K562 (cell line): ENCODE measurements at regions not wholly inside any gene's neighbourhood (a gene's known extent, or its start where the extent isn't known, plus 50 kb on each side); places are given as distances from the start of the nearest gene placed in this dataset.

Experiments used
- ATAC-seq: fragments of 200-7000 bp; cut with Tn5 transposase; 3 replicates; pipeline ENCODE4 v1.9.1; 2020; ENCODE audit warnings: moderate library complexity
- BruUV-seq: library from RNA; stranded (reverse); fragments of 400-500 nt; replicated peaks from 2 replicates; lab custom pipeline; 2021; lab: Mats Ljungman, UMichigan
- CTCF ChIA-PET: fragments of 300-600 bp; formaldehyde crosslinking; extraction: SDS; loops from one replicate; lab custom pipeline; 2021; ENCODE audit warnings: low intra/inter-chr PET ratio; lab: Yijun Ruan, JAX
- POLR2A ChIA-PET: fragments of 300-600, 350-650 bp; sonication (Branson Sonifier 250); formaldehyde crosslinking; extraction: SDS; loops from one replicate; lab custom pipeline; 2021; ENCODE audit warnings: antibody characterized with exemption, inconsistent platforms; lab: Yijun Ruan, JAX
- DNase-seq, 4 experiments: peaks; one replicate each; pipeline versions ENCODE4 v3.0.0 to v3.0.0-alpha.2; 2011 to 2018; ENCODE audit warnings: low spot score in 3 of 4, mixed read lengths in 3 of 4; ENCODE audit errors: extremely low read depth in 1 of 4
- FAIRE-seq: peaks from 2 replicates; lab custom pipeline; 2011; peaks lifted over from hg19 to GRCh38; lab: Jason Lieb, UNC
- H2AFZ ChIP-seq: 2 replicates; pipeline ENCODE4 v1.6.0; 2011; ENCODE audit warnings: low read depth, low read length, control low read depth, inconsistent platforms
- H3K27ac ChIP-seq: fragments of 200-600 bp; 3 replicates; pipeline ENCODE4 v1.8.0; 2011; ENCODE audit warnings: low read depth, mild to moderate bottlenecking, control low read depth, inconsistent platforms, low read length, moderate library complexity, mixed read lengths; ENCODE audit errors: extremely low read depth
- H3K27me3 ChIP-seq, 2 experiments: fragments of 300-600 bp in 1 of 2; 2 replicates in 1 of 2; 3 replicates in 1 of 2; pipeline versions ENCODE4 v1.6.0 to v1.8.0; 2011; ENCODE audit warnings: inconsistent platforms in 2 of 2, low read length in 2 of 2, mild to moderate bottlenecking in 1 of 2, mixed read lengths in 1 of 2, moderate library complexity in 1 of 2; ENCODE audit not compliant: control insufficient read depth in 2 of 2, insufficient read depth in 2 of 2
- H3K36me3 ChIP-seq: fragments of 300-600 bp; 3 replicates; pipeline ENCODE4 v1.8.0; 2011; ENCODE audit warnings: mild to moderate bottlenecking, low read length, inconsistent platforms; ENCODE audit not compliant: control insufficient read depth, insufficient read depth
- H3K4me1 ChIP-seq, 2 experiments: fragments of 200-600 bp in 1 of 2; replicated peaks in 1 of 2; 2 replicates in 1 of 2; 3 replicates in 1 of 2; pipeline versions ENCODE4 v1.5.1 to v1.8.0; 2011; ENCODE audit warnings: inconsistent platforms in 2 of 2, low read length in 2 of 2, mild to moderate bottlenecking in 1 of 2, mixed read lengths in 1 of 2, moderate library complexity in 1 of 2; ENCODE audit not compliant: control insufficient read depth in 2 of 2, insufficient read depth in 2 of 2
- H3K4me2 ChIP-seq: 2 replicates; pipeline ENCODE4 v1.6.1; 2011; ENCODE audit warnings: low read length, control low read depth, inconsistent platforms, mixed read lengths; ENCODE audit not compliant: insufficient read depth
- H3K4me3 ChIP-seq: fragments of 200-600 bp; sonication (generic), shearing (Covaris generic); 2 replicates; pipeline ENCODE4 v1.5.1; 2016; ENCODE audit warnings: control low read depth, inconsistent platforms
- H3K79me2 ChIP-seq: fragments of 200-600 bp; 3 replicates; pipeline ENCODE4 v1.8.0; 2011; ENCODE audit warnings: low read length, inconsistent platforms; ENCODE audit not compliant: control insufficient read depth, insufficient read depth
- H3K9ac ChIP-seq, 2 experiments: 2 replicates each; pipeline versions ENCODE4 v1.6.0 to v1.6.1; 2011; ENCODE audit warnings: low read depth in 2 of 2, low read length in 2 of 2, control low read depth in 1 of 2, inconsistent platforms in 1 of 2, mild to moderate bottlenecking in 1 of 2, mixed read lengths in 1 of 2; ENCODE audit not compliant: insufficient read depth in 1 of 2
- H3K9me1 ChIP-seq: one replicate; pipeline ENCODE4 v1.6.0; 2011; ENCODE audit warnings: inconsistent platforms, mild to moderate bottlenecking, low read length, moderate library complexity; ENCODE audit not compliant: control insufficient read depth, insufficient read depth
- H3K9me3 ChIP-seq: replicated peaks from 2 replicates; pipeline ENCODE4 v1.5.1; 2011; ENCODE audit warnings: low read depth, low read length, inconsistent platforms; ENCODE audit not compliant: control insufficient read depth, insufficient read depth
- H4K20me1 ChIP-seq: replicated peaks from 2 replicates; pipeline ENCODE4 v1.6.1; 2011; ENCODE audit warnings: low read length, inconsistent platforms, mixed read lengths; ENCODE audit not compliant: control insufficient read depth, insufficient read depth
- HNRNPL ChIP-seq: fragments of 200-400 bp; formaldehyde crosslinking; IDR thresholded peaks from 2 replicates; pipeline ENCODE4 v1.6.1; 2017; ENCODE audit warnings: low read depth, mild to moderate bottlenecking, low read length
- MAFF ChIP-seq: IDR thresholded peaks from 2 replicates; pipeline ENCODE4 v1.6.1; 2012; ENCODE audit warnings: low read length, improper control_type of control experiment
- REST ChIP-seq, 2 experiments: fragments of 450-650 bp; formaldehyde crosslinking in 1 of 2; IDR thresholded peaks; 2 replicates each; pipeline versions ENCODE4 v1.4.0 to v1.6.1; 2014 to 2020; ENCODE audit warnings: mild to moderate bottlenecking in 2 of 2, borderline replicate concordance in 1 of 2, low read depth in 1 of 2
- SRSF7 ChIP-seq: fragments of 200-400 bp; formaldehyde crosslinking; optimal IDR thresholded peaks from 2 replicates; pipeline ENCODE3; 2017; ENCODE audit warnings: mild to moderate bottlenecking, low read depth, low read length
- TCF7L2 ChIP-seq: fragments of 150-350 bp; IDR thresholded peaks from 2 replicates; pipeline ENCODE4 v1.6.1; 2016; ENCODE audit warnings: low read depth, mild to moderate bottlenecking, low read length, moderate library complexity
- WHSC1 ChIP-seq: IDR thresholded peaks from one replicate; pipeline ENCODE4 v1.6.1; 2012; ENCODE audit warnings: low read length, control low read depth, inconsistent platforms
- ZNF175 ChIP-seq: fragments of 200-800 bp; sonication (Bioruptor generic); IDR thresholded peaks from 2 replicates; pipeline ENCODE4 v1.6.1; 2016; ENCODE audit warnings: low read depth, mild to moderate bottlenecking, missing genetic modification characterization, missing compliant biosample characterization
- WGBS: fragments of 100-300 bp; shearing (Covaris generic); methylation state at CpG from one replicate; pipeline ENCODE4 v1.1.6; 2016; ENCODE audit warnings: low coverage, mixed read lengths; ENCODE audit not compliant: insufficient coverage; ENCODE audit errors: missing lambda C conversion rate; 5-methylcytosine and 5-hydroxymethylcytosine counted together
- in situ Hi-C: fragments of 300-500 bp; cut with MboI; formaldehyde crosslinking; loops from 4 replicates; pipeline ENCODE4 v1.15.0; 2018; ENCODE audit warnings: inconsistent platforms, mixed read lengths
- intact Hi-C: fragments of 100-400 bp; cut with micrococcal nuclease; formaldehyde crosslinking; loops from 2 replicates; pipeline ENCODE4 v1.14.2; 2022
- TF ChIP-seq, protein P1 (sequence below), 2 experiments: fragments of 150-350 bp in 1 of 2; IDR thresholded peaks; 2 replicates each; pipeline ENCODE4 v1.6.1; 2012 to 2016; ENCODE audit warnings: low read depth in 2 of 2, low read length in 2 of 2, mild to moderate bottlenecking in 1 of 2, moderate library complexity in 1 of 2
- TF ChIP-seq, protein P2 (sequence below): fragments of 450-650 bp; formaldehyde crosslinking; IDR thresholded peaks from 2 replicates; pipeline ENCODE4 v1.4.0; 2022; ENCODE audit warnings: missing genetic modification characterization

- in situ Hi-C loops = loop anchor here (5.0 kb wide), 1 partner anchor 478 kb away; no protein-coding TSS in a partner anchor
- WGBS = 0% methylated on average over 5 of the region's 5 CpGs
- CTCF ChIA-PET = no interaction called here
- POLR2A ChIA-PET = no interaction called here
- Histone ChIP-seq H3K4me3 (no peak overlapping the region), H3K9me3 (no peaks in the 10 kb centered on the region), H3K9ac (no peak overlapping the region), H3K9me1 (no peaks in the 10 kb centered on the region), H3K27ac (no peak overlapping the region), H4K20me1 (no peaks in the 10 kb centered on the region), H3K4me2 (no peak overlapping the region), H3K79me2 (no peaks in the 10 kb centered on the region), H3K4me1 (no peaks in the 10 kb centered on the region), H2AFZ (no peak overlapping the region), H3K27me3 (no peaks in the 10 kb centered on the region; a peak in 2 of 5 replicates), H3K36me3 (no peaks in the 10 kb centered on the region)
- DNase-seq (no peak), FAIRE-seq (no peak), ATAC-seq (no peak)
- intact Hi-C loops = no loop called here
- BruUV-seq = no TSS peak
- TF ChIP-seq TCF7L2 = no peak
- TF ChIP-seq SRSF7 = no peak
- no peak for TF ChIP-seq MAFF
- TF ChIP-seq, protein P1, sequence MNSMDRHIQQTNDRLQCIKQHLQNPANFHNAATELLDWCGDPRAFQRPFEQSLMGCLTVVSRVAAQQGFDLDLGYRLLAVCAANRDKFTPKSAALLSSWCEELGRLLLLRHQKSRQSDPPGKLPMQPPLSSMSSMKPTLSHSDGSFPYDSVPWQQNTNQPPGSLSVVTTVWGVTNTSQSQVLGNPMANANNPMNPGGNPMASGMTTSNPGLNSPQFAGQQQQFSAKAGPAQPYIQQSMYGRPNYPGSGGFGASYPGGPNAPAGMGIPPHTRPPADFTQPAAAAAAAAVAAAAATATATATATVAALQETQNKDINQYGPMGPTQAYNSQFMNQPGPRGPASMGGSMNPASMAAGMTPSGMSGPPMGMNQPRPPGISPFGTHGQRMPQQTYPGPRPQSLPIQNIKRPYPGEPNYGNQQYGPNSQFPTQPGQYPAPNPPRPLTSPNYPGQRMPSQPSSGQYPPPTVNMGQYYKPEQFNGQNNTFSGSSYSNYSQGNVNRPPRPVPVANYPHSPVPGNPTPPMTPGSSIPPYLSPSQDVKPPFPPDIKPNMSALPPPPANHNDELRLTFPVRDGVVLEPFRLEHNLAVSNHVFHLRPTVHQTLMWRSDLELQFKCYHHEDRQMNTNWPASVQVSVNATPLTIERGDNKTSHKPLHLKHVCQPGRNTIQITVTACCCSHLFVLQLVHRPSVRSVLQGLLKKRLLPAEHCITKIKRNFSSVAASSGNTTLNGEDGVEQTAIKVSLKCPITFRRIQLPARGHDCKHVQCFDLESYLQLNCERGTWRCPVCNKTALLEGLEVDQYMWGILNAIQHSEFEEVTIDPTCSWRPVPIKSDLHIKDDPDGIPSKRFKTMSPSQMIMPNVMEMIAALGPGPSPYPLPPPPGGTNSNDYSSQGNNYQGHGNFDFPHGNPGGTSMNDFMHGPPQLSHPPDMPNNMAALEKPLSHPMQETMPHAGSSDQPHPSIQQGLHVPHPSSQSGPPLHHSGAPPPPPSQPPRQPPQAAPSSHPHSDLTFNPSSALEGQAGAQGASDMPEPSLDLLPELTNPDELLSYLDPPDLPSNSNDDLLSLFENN (IDR thresholded peaks at IDR 0.05; ENCODE audit: low read depth in 2 of 2, low read length in 2 of 2) = no peak
- TF ChIP-seq HNRNPL = no peak
- TF ChIP-seq WHSC1 = no peak
- TF ChIP-seq, protein P2, sequence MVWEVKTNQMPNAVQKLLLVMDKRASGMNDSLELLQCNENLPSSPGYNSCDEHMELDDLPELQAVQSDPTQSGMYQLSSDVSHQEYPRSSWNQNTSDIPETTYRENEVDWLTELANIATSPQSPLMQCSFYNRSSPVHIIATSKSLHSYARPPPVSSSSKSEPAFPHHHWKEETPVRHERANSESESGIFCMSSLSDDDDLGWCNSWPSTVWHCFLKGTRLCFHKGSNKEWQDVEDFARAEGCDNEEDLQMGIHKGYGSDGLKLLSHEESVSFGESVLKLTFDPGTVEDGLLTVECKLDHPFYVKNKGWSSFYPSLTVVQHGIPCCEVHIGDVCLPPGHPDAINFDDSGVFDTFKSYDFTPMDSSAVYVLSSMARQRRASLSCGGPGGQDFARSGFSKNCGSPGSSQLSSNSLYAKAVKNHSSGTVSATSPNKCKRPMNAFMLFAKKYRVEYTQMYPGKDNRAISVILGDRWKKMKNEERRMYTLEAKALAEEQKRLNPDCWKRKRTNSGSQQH = peak; percentile 22; the same call in 1 of the 2 replicates
- peak; percentile 31; the same call in 1 of the 2 replicates for TF ChIP-seq REST (IDR thresholded peaks at IDR 0.05; ENCODE audit: borderline replicate concordance)
- TF ChIP-seq REST (CRISPR knock-in tag; IDR thresholded peaks at IDR 0.05; ENCODE audit: low read depth) = no peak
- TF ChIP-seq ZNF175 (CRISPR knock-in tag) = peak; percentile 14; the same call in 1 of the 2 replicates
These were observed 100.5 kb upstream of the PRNP start for GRCh38 chr20:4585758-4586157.
